Fibroblast of pulmonary artery (primary cell): ENCODE measurements at regions not wholly inside any gene's neighbourhood (a gene's known extent, or its start where the extent isn't known, plus 50 kb on each side); places are given as distances from the start of the nearest gene placed in this dataset.

Experiments used
- DNase-seq: peaks from one replicate; pipeline ENCODE4 v3.0.0-alpha.2; 2010; ENCODE audit warnings: low read depth
- H3K4me3 ChIP-seq: replicated peaks from 2 replicates; pipeline ENCODE4 v1.5.1; 2011; ENCODE audit warnings: low read depth, mild to moderate bottlenecking, control low read depth, low read length, moderate library complexity
- CTCF ChIP-seq: IDR thresholded peaks from 2 replicates; pipeline ENCODE4 v1.5.1; 2011; ENCODE audit warnings: mild to moderate bottlenecking, control low read depth, low read length, inconsistent platforms; ENCODE audit errors: missing control alignments

GRCh38 chr13:106003651-106004050, 531.8 kb downstream of the EFNB2 start:
- H3K4me3 ChIP-seq = no peak overlapping the region
- no peak for TF ChIP-seq CTCF
- no peak for DNase-seq

- no peak for TF ChIP-seq CTCF
- DNase-seq = no peak
- H3K4me3 ChIP-seq = no peak overlapping the region
These were observed 534.0 kb downstream of the EFNB2 start for GRCh38 chr13:106001443-106001842.

GRCh38 chr13:105997581-105998550, 537.6 kb downstream of the EFNB2 start:
- no peak for TF ChIP-seq CTCF
- no peak overlapping the region for H3K4me3 ChIP-seq
- peak; percentile 34 for DNase-seq

GRCh38 chr13:105996391-105997025, 539.0 kb downstream of the EFNB2 start:
- H3K4me3 ChIP-seq = no peak overlapping the region
- TF ChIP-seq CTCF = no peak
- no peak for DNase-seq

- DNase-seq = no peak
- no peak overlapping the region for H3K4me3 ChIP-seq
- TF ChIP-seq CTCF = no peak
These were observed 541.1 kb downstream of the EFNB2 start for GRCh38 chr13:105994340-105994739.

- H3K4me3 ChIP-seq = no peak overlapping the region
- DNase-seq = peak; percentile 87
- TF ChIP-seq CTCF = no peak
These were observed 543.7 kb downstream of the EFNB2 start for GRCh38 chr13:105991622-105992277.
